ENCODE measurements at regions not wholly inside any gene's neighbourhood (a gene's known extent, or its start where the extent isn't known, plus 50 kb on each side); places are given as distances from the start of the nearest gene placed in this dataset.

DNA sequence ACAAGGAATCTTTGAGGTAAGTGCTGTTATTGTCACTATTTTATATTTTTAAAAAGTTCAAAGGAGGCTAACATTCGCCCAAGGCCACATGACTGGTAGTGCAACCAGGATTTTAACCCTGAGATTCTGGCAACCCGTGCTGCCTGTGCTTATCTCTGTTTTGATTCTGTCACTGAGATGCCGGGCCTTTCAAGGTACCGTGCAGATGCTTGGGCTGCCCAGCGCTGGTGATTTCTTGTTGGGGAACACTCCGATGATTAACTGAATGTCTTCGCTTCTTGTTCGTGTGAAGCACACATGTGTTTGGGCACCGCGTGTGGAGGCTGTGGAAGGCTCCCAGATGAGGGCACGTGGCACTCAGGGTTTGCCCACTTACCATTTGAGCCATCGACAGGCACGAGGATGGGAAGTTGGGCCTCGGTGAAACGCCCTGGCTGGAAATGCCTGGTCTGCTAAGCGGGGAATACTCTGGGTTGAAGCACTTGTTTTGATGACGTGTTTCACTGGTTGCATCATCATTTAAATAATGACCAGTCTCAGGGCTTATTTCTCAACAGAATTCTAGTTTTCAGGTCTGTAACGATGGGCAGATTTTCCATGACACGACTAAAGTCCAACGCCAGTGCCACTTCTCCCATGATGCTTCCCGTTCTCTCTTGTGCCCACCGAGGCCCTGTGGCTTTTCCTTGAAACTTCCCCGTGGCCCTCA lies 392.7 kb downstream of the FGF9 start:
- Mint-ChIP-seq H3K9me3 (no peaks in the 10 kb centered on the region), H3K36me3 (ENCODE audit: insufficient read depth in 1 of 3, low read depth in 3 of 3) (no peaks in the 10 kb centered on the region), H3K4me1 (peaks cover 26 to 30% of the 10 kb centered on the region in 2 experiments), H3K27me3 (ENCODE audit: low read depth) (peaks cover 4% of the 10 kb centered on the region), H3K27ac (no peak overlapping the region), H3K4me3 (no peak overlapping the region)
- no peaks in the 10 kb centered on the region for H3K23me2 ChIP-seq (ENCODE audit: insufficient read length, low read depth, low read length, poor library complexity, severe bottlenecking)
- H3K18ac ChIP-seq (ENCODE audit: insufficient read length, low read depth, low read length): no peak overlapping the region
- no peak overlapping the region for H3K56ac ChIP-seq (ENCODE audit: insufficient read length, low read depth, low read length)
- H3K9ac ChIP-seq (ENCODE audit: extremely low read depth, insufficient read length, low read length): no peak overlapping the region
- WGBS (ENCODE audit: extremely low coverage, insufficient read length, low lambda C conversion rate): no CpG with 5 or more reads among the region's 23 CpGs
- no peak overlapping the region for H3K4me2 ChIP-seq (ENCODE audit: insufficient read depth, insufficient read length, low read length)
- TF ChIP-seq, protein P1, sequence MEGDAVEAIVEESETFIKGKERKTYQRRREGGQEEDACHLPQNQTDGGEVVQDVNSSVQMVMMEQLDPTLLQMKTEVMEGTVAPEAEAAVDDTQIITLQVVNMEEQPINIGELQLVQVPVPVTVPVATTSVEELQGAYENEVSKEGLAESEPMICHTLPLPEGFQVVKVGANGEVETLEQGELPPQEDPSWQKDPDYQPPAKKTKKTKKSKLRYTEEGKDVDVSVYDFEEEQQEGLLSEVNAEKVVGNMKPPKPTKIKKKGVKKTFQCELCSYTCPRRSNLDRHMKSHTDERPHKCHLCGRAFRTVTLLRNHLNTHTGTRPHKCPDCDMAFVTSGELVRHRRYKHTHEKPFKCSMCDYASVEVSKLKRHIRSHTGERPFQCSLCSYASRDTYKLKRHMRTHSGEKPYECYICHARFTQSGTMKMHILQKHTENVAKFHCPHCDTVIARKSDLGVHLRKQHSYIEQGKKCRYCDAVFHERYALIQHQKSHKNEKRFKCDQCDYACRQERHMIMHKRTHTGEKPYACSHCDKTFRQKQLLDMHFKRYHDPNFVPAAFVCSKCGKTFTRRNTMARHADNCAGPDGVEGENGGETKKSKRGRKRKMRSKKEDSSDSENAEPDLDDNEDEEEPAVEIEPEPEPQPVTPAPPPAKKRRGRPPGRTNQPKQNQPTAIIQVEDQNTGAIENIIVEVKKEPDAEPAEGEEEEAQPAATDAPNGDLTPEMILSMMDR (conservative IDR thresholded peaks at IDR 0.05): no peak
- no peak overlapping the region for H2BK15ac ChIP-seq (ENCODE audit: low read depth, low read length)
- H3K14ac ChIP-seq (ENCODE audit: insufficient read depth, low read length): no peak overlapping the region
- no peak overlapping the region for H2BK12ac ChIP-seq (ENCODE audit: insufficient read length, low read depth, low read length)
- H2AFZ ChIP-seq (ENCODE audit: low read length): no peak overlapping the region
- no peak overlapping the region for H3K4ac ChIP-seq (ENCODE audit: low read depth, low read length)
- H3K9me3 ChIP-seq (ENCODE audit: control insufficient read depth, low read depth, low read length): no peaks in the 10 kb centered on the region
- no peaks in the 10 kb centered on the region for H3K79me1 ChIP-seq (ENCODE audit: insufficient read depth, low read depth, low read length, poor library complexity, severe bottlenecking)
- no peaks in the 10 kb centered on the region for H4K20me1 ChIP-seq (ENCODE audit: control insufficient read depth, insufficient read depth, insufficient read length)
- H2AK5ac ChIP-seq (ENCODE audit: insufficient read length, low read length): no peak overlapping the region
- H2BK120ac ChIP-seq (ENCODE audit: low read depth, low read length, poor library complexity, severe bottlenecking): no peak overlapping the region
- H4K5ac ChIP-seq (ENCODE audit: insufficient read length, low read depth, low read length): no peak overlapping the region
- H3K27ac ChIP-seq (ENCODE audit: insufficient read length, low read depth, low read length): no peak overlapping the region
- peaks cover 6% of the 10 kb centered on the region; the same call in 1 of the 2 replicates for H3K4me1 ChIP-seq (ENCODE audit: insufficient read depth, low read length)
- no peak overlapping the region for H3K23ac ChIP-seq (ENCODE audit: insufficient read length, low read depth, low read length)
- no peak for DNase-seq
- H3T11ph ChIP-seq (ENCODE audit: low read length): no peak overlapping the region
- H4K91ac ChIP-seq (ENCODE audit: insufficient read length, low read depth, low read length): no peak overlapping the region
- no peaks in the 10 kb centered on the region for H3K79me2 ChIP-seq (ENCODE audit: insufficient read depth, low read length)
- H2BK5ac ChIP-seq (ENCODE audit: insufficient read length, low read length): no peak overlapping the region
- no peak overlapping the region for H2BK20ac ChIP-seq (ENCODE audit: low read depth, low read length, poor library complexity, severe bottlenecking)
- H4K8ac ChIP-seq (replicated peaks; ENCODE audit: insufficient read length, low read depth, low read length): no peak overlapping the region
- H3K27me3 ChIP-seq (ENCODE audit: insufficient read depth, low read length): no peaks in the 10 kb centered on the region
